Hepatocyte (in vitro differentiated cells): ENCODE measurements at regions not wholly inside any gene's neighbourhood (a gene's known extent, or its start where the extent isn't known, plus 50 kb on each side); places are given as distances from the start of the nearest gene placed in this dataset.

Experiments
- DNase-seq: peaks from one replicate; pipeline ENCODE4 v3.0.0-alpha.2; 2016; ENCODE audit warnings: low spot score
- H2AFZ ChIP-seq: fragments of 200-600 bp; sonication (generic); 2 replicates; pipeline ENCODE4 v1.6.0; 2016; ENCODE audit warnings: antibody characterized with exemption, mild to moderate bottlenecking
- H3K27ac ChIP-seq: fragments of 200-600 bp; sonication (generic); 2 replicates; pipeline ENCODE4 v1.5.1; 2016; ENCODE audit warnings: mild to moderate bottlenecking
- H3K27me3 ChIP-seq: fragments of 200-600 bp; sonication (generic); 2 replicates; pipeline ENCODE4 v1.6.1; 2016
- H3K36me3 ChIP-seq: fragments of 200-600 bp; sonication (generic); replicated peaks from 2 replicates; pipeline ENCODE4 v1.5.1; 2016; ENCODE audit warnings: low read depth; ENCODE audit not compliant: insufficient read depth
- H3K4me1 ChIP-seq: fragments of 200-600 bp; sonication (generic); 2 replicates; pipeline ENCODE4 v1.5.1; 2016; ENCODE audit warnings: mild to moderate bottlenecking, moderate library complexity; ENCODE audit not compliant: insufficient read depth
- H3K4me2 ChIP-seq: fragments of 200-600 bp; sonication (generic); 2 replicates; pipeline ENCODE4 v1.6.0; 2016
- H3K4me3 ChIP-seq: fragments of 200-600 bp; sonication (generic); 2 replicates; pipeline ENCODE4 v1.5.1; 2016; ENCODE audit warnings: mild to moderate bottlenecking
- H3K79me2 ChIP-seq: fragments of 200-600 bp; sonication (generic); 2 replicates; pipeline ENCODE4 v1.6.0; 2017; ENCODE audit warnings: mild to moderate bottlenecking
- H3K9me2 ChIP-seq: fragments of 200-600 bp; sonication (generic); replicated peaks from 2 replicates; pipeline ENCODE4 v1.6.0; 2017; ENCODE audit warnings: mild to moderate bottlenecking; ENCODE audit not compliant: insufficient read depth
- H3K9me3 ChIP-seq: fragments of 200-600 bp; sonication (generic); 2 replicates; pipeline ENCODE4 v1.5.1; 2016; ENCODE audit warnings: low read depth, mild to moderate bottlenecking
- H4K20me1 ChIP-seq: fragments of 200-600 bp; sonication (generic); 2 replicates; pipeline ENCODE4 v1.6.0; 2016; ENCODE audit warnings: mild to moderate bottlenecking; ENCODE audit not compliant: insufficient read depth, poor library complexity, severe bottlenecking
- CTCF ChIP-seq: fragments of 200-600 bp; sonication (generic); IDR thresholded peaks from 2 replicates; pipeline ENCODE4 v1.5.1; 2016; ENCODE audit warnings: antibody characterized with exemption, mild to moderate bottlenecking; ENCODE audit not compliant: poor library complexity
- EZH2 ChIP-seq: fragments of 200-600 bp; sonication (generic); IDR thresholded peaks from 2 replicates; pipeline ENCODE4 v1.6.1; 2016; ENCODE audit warnings: antibody characterized with exemption, mild to moderate bottlenecking, borderline replicate concordance
- EZH2phosphoT487 ChIP-seq: fragments of 200-600 bp; sonication (generic); IDR thresholded peaks from one replicate; pipeline ENCODE4 v1.6.1; 2018; ENCODE audit warnings: antibody characterized with exemption, mild to moderate bottlenecking, low read depth, moderate library complexity; ENCODE audit not compliant: unreplicated experiment, severe bottlenecking
- WGBS: methylation state at CpG from one replicate; pipeline ENCODE4 v1.1.6; 2016; ENCODE audit warnings: low lambda C conversion rate; ENCODE audit errors: missing lambda C conversion rate; 5-methylcytosine and 5-hydroxymethylcytosine counted together

- no peaks in the 10 kb centered on the region for H3K9me2 ChIP-seq
- H2AFZ ChIP-seq = no peak overlapping the region
- H3K27ac ChIP-seq = no peak overlapping the region
- H3K4me3 ChIP-seq = no peak overlapping the region
- no peak for DNase-seq
- no peaks in the 10 kb centered on the region for H3K27me3 ChIP-seq
- no peaks in the 10 kb centered on the region for H4K20me1 ChIP-seq
- no peaks in the 10 kb centered on the region for H3K79me2 ChIP-seq
- no peaks in the 10 kb centered on the region for H3K36me3 ChIP-seq
- no peak overlapping the region for H3K4me2 ChIP-seq
- TF ChIP-seq EZH2phosphoT487 (no peak), CTCF (no peak), EZH2 (no peak)
- H3K9me3 ChIP-seq = no peaks in the 10 kb centered on the region
- no peaks in the 10 kb centered on the region for H3K4me1 ChIP-seq
- WGBS = 67% methylated on average over 4 of the region's 4 CpGs
Measured at GRCh38 chr2:136613096-136613495, 152.2 kb upstream of the THSD7B start.

GRCh38 chr2:136612079-136612478 is 153.3 kb upstream of the THSD7B start:
- WGBS = 85% methylated on average over 3 of the region's 3 CpGs
- TF ChIP-seq EZH2 = no peak
- no peak for TF ChIP-seq CTCF
- no peak for TF ChIP-seq EZH2phosphoT487
- Histone ChIP-seq H3K4me3 (no peak overlapping the region), H3K4me1 (no peaks in the 10 kb centered on the region), H4K20me1 (no peaks in the 10 kb centered on the region), H3K27me3 (no peaks in the 10 kb centered on the region), H3K36me3 (no peaks in the 10 kb centered on the region), H3K27ac (no peak overlapping the region), H3K9me2 (no peaks in the 10 kb centered on the region), H2AFZ (no peak overlapping the region), H3K9me3 (no peaks in the 10 kb centered on the region), H3K79me2 (no peaks in the 10 kb centered on the region), H3K4me2 (no peak overlapping the region)
- no peak for DNase-seq

GRCh38 chr2:136611451-136611850 is 153.9 kb upstream of the THSD7B start:
- TF ChIP-seq EZH2 (no peak), CTCF (no peak), EZH2phosphoT487 (no peak)
- Histone ChIP-seq H3K4me3 (no peak overlapping the region), H3K27ac (no peak overlapping the region), H2AFZ (no peak overlapping the region), H3K27me3 (no peaks in the 10 kb centered on the region), H3K9me2 (no peaks in the 10 kb centered on the region), H3K9me3 (no peaks in the 10 kb centered on the region), H3K36me3 (no peaks in the 10 kb centered on the region), H3K4me1 (no peaks in the 10 kb centered on the region), H4K20me1 (no peaks in the 10 kb centered on the region), H3K79me2 (no peaks in the 10 kb centered on the region), H3K4me2 (no peak overlapping the region)
- no peak for DNase-seq
- WGBS = 65% methylated on average over 1 of the region's 1 CpG

- no peak for TF ChIP-seq CTCF
- no peak for TF ChIP-seq EZH2
- TF ChIP-seq EZH2phosphoT487 = no peak
- no peak overlapping the region for H3K27ac ChIP-seq
- WGBS = 26% methylated on average over 4 of the region's 4 CpGs
Measured at GRCh38 chr2:136582628-136583205, 182.6 kb upstream of the THSD7B start.

More at GRCh38 chr2:136582628-136583205, 182.6 kb upstream of the THSD7B start:
- Histone ChIP-seq H3K79me2 (no peaks in the 10 kb centered on the region), H3K36me3 (no peaks in the 10 kb centered on the region), H3K4me2 (no peak overlapping the region), H3K27me3 (no peaks in the 10 kb centered on the region), H2AFZ (no peak overlapping the region), H3K9me2 (no peaks in the 10 kb centered on the region), H3K9me3 (no peaks in the 10 kb centered on the region), H3K4me3 (no peak overlapping the region), H3K4me1 (no peaks in the 10 kb centered on the region), H4K20me1 (no peaks in the 10 kb centered on the region)
- DNase-seq = peak; percentile 50
